Fibroblast of lung (primary cell): ENCODE measurements at regions not wholly inside any gene's neighbourhood (a gene's known extent, or its start where the extent isn't known, plus 50 kb on each side); places are given as distances from the start of the nearest gene placed in this dataset.

Experiments used
- CTCF ChIP-seq, 2 donors: IDR thresholded peaks in 1 of 2; conservative IDR thresholded peaks in 1 of 2; 1 replicate in 1 of 2; 2 replicates in 1 of 2; pipeline ENCODE4 v1.5.1; 2011 to 2012; ENCODE audit warnings: low read length in 2 of 2, control low read depth in 1 of 2, inconsistent platforms in 1 of 2, low read depth in 1 of 2, mild to moderate bottlenecking in 1 of 2
- EZH2 ChIP-seq: IDR thresholded peaks from 2 replicates; pipeline ENCODE4 v1.5.1; 2012; ENCODE audit warnings: low read length, control low read depth, mild to moderate bottlenecking; ENCODE audit errors: missing control alignments

- TF ChIP-seq CTCF (conservative IDR thresholded peaks at IDR 0.05 in 1 of 2, IDR thresholded peaks at IDR 0.05 in 1 of 2; ENCODE audit: low read depth in 1 of 2, low read length in 2 of 2) (no peak), EZH2 (no peak)
Observed at GRCh38 chr5:109588281-109589035, 101.3 kb upstream of the MAN2A1 start.
